GM12878 (cell line): ENCODE measurements at regions not wholly inside any gene's neighbourhood (a gene's known extent, or its start where the extent isn't known, plus 50 kb on each side); places are given as distances from the start of the nearest gene placed in this dataset.

Experiments
- NFYB ChIP-seq: IDR thresholded peaks from 2 replicates; pipeline ENCODE4 v1.6.1; 2011; ENCODE audit warnings: low read depth, mild to moderate bottlenecking, low read length, improper control_type of control experiment, moderate library complexity; ENCODE audit not compliant: insufficient read depth
- TF ChIP-seq, protein P1 (sequence below), 3 experiments: IDR thresholded peaks in 2 of 3; conservative IDR thresholded peaks in 1 of 3; 2 replicates each; pipeline ENCODE4 v1.5.1; 2011; ENCODE audit warnings: low read depth in 3 of 3, low read length in 3 of 3, mild to moderate bottlenecking in 3 of 3, control low read depth in 2 of 3, moderate library complexity in 2 of 3, inconsistent platforms in 1 of 3, mixed read lengths in 1 of 3; ENCODE audit not compliant: control insufficient read depth in 2 of 3, insufficient read depth in 1 of 3; ENCODE audit errors: extremely low read depth in 1 of 3
- TF ChIP-seq, protein P2 (sequence below): IDR thresholded peaks from 2 replicates; pipeline ENCODE4 v1.6.1; 2012; ENCODE audit warnings: low read depth, low read length, improper control_type of control experiment

DNA sequence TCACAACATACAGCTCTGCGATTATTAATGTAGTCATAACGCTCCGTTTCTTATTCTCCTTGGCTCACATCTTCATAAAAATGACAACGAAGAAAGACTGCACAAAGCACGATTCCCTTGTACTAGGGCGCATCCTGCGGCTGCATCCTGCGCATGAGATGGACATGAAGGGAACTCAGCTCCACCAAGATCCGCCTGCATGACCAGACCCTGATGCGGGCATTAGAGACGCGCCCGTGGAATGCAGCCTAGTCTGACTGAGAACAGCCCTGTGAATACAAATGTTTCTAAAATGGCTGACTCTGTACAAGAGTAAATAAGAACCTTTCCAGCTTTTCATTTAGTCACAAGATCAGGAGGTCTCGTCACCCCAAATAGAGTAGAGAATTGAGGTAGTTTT, 422.2 kb downstream of the NOVA1 start:
- TF ChIP-seq, protein P1, sequence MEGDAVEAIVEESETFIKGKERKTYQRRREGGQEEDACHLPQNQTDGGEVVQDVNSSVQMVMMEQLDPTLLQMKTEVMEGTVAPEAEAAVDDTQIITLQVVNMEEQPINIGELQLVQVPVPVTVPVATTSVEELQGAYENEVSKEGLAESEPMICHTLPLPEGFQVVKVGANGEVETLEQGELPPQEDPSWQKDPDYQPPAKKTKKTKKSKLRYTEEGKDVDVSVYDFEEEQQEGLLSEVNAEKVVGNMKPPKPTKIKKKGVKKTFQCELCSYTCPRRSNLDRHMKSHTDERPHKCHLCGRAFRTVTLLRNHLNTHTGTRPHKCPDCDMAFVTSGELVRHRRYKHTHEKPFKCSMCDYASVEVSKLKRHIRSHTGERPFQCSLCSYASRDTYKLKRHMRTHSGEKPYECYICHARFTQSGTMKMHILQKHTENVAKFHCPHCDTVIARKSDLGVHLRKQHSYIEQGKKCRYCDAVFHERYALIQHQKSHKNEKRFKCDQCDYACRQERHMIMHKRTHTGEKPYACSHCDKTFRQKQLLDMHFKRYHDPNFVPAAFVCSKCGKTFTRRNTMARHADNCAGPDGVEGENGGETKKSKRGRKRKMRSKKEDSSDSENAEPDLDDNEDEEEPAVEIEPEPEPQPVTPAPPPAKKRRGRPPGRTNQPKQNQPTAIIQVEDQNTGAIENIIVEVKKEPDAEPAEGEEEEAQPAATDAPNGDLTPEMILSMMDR (IDR thresholded peaks at IDR 0.05 in 2 of 3, conservative IDR thresholded peaks at IDR 0.05 in 1 of 3; ENCODE audit: control insufficient read depth in 2 of 3, extremely low read depth in 1 of 3, insufficient read depth in 1 of 3, low read depth in 3 of 3, low read length in 3 of 3): no peak
- TF ChIP-seq, protein P2, sequence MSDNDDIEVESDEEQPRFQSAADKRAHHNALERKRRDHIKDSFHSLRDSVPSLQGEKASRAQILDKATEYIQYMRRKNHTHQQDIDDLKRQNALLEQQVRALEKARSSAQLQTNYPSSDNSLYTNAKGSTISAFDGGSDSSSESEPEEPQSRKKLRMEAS: no peak
- TF ChIP-seq NFYB: no peak
